HPDE6-E6E7 (cell line): ENCODE measurements at regions not wholly inside any gene's neighbourhood (a gene's known extent, or its start where the extent isn't known, plus 50 kb on each side); places are given as distances from the start of the nearest gene placed in this dataset.

ENCODE experiments used
- DNase-seq: peaks from one replicate; pipeline ENCODE4 v3.0.0; 2011; ENCODE audit warnings: missing footprints; ENCODE audit errors: extremely low spot score

- DNase-seq = peak; percentile 42
Measured at GRCh38 chr18:60978338-60978737, 354.9 kb upstream of the CDH20 start.

- DNase-seq = no peak
Measured at GRCh38 chr18:60980422-60981005, 352.7 kb upstream of the CDH20 start.

DNA sequence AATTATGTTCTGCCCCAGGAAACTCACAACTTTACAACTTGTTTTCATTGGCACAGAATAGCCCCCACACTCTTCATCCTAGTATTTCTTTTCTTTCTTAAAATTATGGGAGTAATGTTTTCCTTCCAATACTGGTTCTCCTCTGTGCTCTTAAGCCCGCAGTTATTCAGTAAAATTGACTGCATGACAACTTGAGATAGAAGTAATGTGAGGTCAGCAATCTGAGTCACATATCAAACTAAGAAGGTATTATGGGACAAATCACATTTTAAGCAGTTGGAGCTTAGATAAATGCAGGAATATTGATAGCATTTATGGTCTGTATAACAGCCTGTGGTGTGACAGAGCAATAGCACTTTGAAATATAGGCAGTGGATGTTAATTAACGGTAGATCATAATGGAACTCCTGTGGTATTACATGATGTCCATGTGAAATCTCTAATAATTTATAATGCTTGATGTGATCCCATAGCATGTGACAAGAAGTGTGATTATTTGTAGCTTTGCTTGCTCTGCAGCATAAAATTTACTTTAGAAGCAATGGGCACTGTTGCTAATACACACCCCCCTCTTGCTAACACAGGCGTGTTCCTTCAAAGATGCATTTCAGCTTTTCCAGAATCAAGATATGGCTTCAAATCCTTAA, 351.4 kb upstream of the CDH20 start:
- no peak for DNase-seq

GRCh38 chr18:60982329-60982695, 350.9 kb upstream of the CDH20 start:
- DNase-seq = no peak

GRCh38 chr18:60982928-60983327, 350.3 kb upstream of the CDH20 start:
- no peak for DNase-seq

GRCh38 chr18:60984510-60984909, 348.7 kb upstream of the CDH20 start:
- DNase-seq = no peak

GRCh38 chr18:60987963-60988362, 345.3 kb upstream of the CDH20 start:
- DNase-seq = no peak

DNA sequence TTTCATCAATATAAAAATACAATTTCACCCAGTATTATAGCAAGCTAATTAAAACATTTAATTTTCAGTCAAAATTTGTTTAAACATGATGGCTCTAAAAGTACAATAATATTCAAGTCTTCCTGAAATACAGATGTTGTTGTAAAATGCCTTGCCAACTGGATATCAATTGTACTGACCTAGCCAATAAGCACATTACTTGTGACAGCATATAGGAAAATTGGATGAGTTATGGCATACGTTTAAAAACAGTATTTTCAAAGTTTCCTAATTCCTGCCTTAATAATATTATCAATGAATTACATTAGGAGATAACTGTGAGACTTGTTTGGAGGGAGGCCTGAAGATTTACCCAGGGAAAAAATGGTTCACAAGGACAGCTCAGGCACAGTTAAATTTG, 336.9 kb upstream of the CDH20 start:
- no peak for DNase-seq

DNA sequence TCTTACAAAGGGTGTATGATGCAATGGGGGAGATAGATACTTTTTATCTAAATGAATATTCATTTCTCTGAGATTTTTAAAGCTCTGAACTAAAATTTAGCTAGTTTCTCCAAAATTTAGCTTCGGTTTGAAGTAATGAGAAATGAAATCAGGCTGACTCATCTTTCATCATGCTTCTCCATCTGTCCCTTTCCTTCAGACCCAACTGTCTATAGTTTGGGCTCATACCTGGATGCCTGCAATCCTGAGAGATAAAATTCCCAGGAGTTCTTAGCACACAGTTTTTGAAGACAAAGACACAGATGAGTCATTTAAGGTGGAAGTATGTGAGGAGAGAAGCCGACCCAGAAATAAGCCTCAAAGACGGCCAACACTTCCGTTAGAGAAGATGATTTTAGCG, 336.4 kb upstream of the CDH20 start:
- DNase-seq = no peak

GRCh38 chr18:61001138-61001537, 332.1 kb upstream of the CDH20 start:
- peak; percentile 6 for DNase-seq

GRCh38 chr18:61006687-61007224, 326.5 kb upstream of the CDH20 start:
- no peak for DNase-seq

GRCh38 chr18:61019338-61020301, 313.6 kb upstream of the CDH20 start:
- DNase-seq = no peak

DNA sequence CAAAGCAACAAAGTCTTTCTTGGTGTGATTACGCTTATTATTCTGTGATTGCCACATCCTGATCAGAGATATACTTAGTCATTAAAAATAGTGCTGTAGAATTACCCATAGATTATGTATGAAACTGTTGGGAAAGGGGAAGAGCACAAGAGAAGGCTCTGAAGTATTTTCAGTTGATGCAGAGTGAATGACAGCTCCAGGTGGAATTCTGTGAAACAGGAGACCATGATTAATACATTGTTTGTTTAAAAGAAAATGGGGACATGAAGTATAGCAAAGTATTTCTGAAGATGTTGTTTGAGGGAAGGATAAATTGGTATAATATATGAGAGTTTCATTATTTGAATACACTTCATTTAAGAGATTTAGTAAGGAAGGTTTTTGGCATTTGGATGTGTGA, 307.6 kb upstream of the CDH20 start:
- no peak for DNase-seq

GRCh38 chr18:61031626-61032025, 301.6 kb upstream of the CDH20 start:
- no peak for DNase-seq

GRCh38 chr18:61034580-61034979, 298.6 kb upstream of the CDH20 start:
- no peak for DNase-seq

- DNase-seq = no peak
Measured at GRCh38 chr18:61039251-61039650, 294.0 kb upstream of the CDH20 start.

GRCh38 chr18:61047794-61048193, 285.4 kb upstream of the CDH20 start:
- no peak for DNase-seq

GRCh38 chr18:61057443-61057842, 275.8 kb upstream of the CDH20 start:
- no peak for DNase-seq

GRCh38 chr18:61062258-61062657, 271.0 kb upstream of the CDH20 start:
- DNase-seq = no peak

DNA sequence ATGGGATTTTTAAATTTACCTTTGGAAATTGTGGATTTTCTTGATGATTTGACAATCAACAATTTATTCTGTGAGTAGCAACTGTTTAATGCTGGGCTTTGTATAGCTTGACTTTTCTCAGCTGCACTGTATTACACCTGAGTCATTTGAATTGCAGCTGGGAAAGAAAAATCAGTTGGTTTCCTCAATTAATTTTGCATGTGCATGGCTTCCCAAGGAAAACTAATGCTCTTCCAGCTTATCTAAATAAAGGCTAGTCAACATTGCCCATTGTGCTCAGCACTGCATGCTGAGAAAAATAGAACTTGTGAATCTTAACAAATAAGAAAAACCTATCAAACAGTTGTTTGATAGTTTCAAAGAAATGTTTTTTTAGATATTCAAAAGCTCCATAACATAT, 268.3 kb upstream of the CDH20 start:
- DNase-seq = no peak

DNA sequence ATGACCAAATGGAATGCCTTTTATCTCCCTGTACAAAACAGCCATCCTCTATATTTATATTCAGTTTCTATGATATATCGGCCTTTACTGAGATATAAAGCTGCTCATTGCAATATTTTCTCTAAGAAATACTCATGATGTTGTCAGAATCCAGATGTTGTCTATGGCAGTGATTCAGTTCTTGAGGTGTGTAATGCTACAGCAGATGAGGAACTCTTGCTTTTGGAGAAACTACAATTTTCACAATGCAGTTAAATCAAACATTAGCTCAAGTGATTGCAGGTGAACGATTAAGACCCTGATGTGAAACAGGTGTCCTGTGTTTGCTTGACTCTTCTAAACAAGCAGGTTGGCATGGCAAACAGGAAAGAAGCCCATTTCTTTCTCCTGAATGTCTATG, 256.2 kb upstream of the CDH20 start:
- DNase-seq = no peak

DNA sequence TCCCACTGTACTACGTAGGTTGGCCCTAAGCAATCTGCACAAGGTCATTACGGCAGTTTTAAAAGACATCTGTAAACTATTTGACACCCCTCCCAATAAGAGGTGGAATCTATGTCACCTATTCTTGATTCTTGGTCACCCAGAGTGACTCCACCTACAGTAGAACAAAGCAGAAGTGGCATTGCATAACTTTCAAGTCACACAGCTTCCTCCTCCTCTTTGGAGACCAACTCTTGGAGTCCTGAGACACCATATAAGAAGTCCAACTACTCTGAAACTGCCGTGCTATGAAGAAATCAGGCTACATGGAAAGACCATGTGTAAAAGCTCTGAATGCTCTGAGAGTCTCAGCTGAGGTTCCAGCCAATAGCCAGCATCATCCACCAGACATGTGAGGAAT, 253.5 kb upstream of the CDH20 start:
- no peak for DNase-seq
